IPS-NIHi7 (cell line): ENCODE measurements at regions not wholly inside any gene's neighbourhood (a gene's known extent, or its start where the extent isn't known, plus 50 kb on each side); places are given as distances from the start of the nearest gene placed in this dataset.
"Not testable (repeated sequence)": the region's sequence is repeated elsewhere in the genome, so short reads cannot be mapped to it uniquely, and the experiment has no call there.

Source experiments
- DNase-seq: peaks from one replicate; pipeline ENCODE4 v3.0.0; 2012; ENCODE audit warnings: mixed read lengths; ENCODE audit errors: extremely low spot score

DNA sequence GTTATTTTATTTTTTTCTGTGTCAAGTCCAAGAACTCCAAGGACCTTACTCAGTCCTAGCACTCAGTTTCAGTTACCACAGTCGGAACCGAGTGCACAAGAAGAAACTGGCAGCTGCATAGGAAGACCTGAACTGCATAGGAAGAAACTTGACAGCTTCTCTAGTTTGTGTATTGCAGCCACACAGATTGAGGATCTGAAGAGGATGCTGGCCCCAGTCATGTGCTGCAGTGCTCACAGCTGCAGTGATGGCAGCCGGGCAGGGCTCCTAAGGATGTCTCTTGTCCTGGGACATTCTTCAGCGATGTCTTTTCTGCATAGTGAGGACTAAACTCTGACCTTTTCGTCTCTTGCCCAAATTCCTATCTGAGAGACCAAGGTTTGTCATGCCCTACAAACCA, 261.2 kb downstream of the STIM2 start:
- DNase-seq: no peak

DNA sequence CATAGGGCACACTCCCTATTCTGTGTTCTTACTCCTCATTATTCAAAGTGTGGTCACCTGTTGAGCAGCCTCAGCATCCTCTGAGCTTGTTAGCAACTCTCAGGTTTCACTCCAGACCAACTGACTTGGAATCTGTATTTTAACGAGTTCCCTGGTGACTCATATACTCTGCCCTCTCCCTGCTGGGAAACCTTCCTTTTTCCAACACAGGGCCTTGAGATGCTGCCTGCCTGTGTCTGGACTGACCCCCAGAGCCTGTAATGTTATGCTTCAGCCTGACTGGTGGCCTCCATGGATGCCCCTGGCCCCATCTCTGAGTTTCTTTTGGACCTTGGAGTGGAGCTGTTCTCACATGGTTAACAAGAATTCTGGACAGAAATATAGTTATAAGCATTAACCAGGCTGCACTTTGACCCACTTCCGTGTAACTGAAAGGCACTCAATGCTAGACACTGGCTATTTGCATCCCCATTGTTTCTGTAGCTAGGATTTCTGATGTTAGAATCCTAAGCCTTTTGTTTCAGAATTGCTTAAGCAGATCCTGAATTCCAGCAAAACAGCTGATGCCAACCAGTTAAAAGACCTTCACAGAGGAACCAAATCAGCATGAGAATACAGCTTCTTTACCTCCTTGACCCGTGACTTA, 262.6 kb downstream of the STIM2 start:
- DNase-seq: peak; percentile 51

DNA sequence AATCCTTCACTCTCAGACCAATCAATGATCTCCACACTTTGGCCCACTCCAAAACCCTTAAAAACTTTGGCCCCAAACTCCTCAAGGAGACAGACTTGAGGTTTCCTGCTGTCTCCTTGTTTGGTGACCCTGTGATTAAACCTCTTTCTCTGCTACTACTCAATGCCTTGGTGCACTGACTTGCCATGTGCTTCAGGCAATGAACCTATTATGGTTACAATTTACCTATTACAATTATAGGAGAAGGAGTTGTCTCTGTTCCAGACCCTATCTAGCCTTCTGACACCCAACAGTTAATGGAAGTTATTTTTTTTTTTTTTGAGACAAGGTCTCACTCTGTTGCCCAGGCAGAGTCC, 263.1 kb downstream of the STIM2 start:
- no peak for DNase-seq

DNA sequence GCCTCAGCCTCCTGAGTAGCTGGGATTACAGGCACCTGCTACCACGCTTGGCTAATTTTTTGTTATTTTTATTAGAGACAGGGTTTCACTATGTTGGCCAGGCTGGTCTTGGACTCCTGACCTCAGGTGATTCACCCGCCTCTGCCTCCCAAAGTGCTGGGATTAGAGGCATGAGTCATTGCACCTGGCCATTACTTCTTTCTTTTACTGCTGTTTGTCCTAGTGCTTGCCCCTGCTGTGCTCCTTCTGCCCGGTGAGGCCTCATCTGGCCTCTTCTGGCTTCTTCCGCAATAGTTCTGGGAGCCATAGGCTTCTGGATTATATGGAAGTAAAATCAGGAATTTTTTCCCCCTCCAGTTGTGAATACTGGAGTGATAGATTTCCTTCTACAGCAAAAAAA, 266.3 kb downstream of the STIM2 start:
- not testable (repeated sequence) for DNase-seq

DNA sequence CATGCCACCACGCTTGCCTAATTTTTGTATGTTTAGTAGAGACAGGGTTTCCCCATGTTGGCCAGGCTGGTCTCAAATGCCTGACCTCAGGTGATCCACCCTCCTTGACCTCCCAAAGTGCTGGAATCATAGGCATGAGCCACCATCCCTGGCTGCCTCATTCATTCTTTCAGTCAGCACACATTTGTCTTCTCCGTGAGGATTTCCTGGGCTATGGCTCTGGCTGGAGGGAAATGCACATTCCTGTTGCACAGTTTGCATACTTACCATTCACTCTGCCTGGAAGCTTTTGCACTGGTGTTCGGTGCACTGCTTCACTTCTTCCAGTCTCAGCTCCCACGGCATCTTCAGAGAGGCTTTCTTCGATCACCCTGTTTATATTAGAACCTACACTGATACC, 267.8 kb downstream of the STIM2 start:
- no peak for DNase-seq

DNA sequence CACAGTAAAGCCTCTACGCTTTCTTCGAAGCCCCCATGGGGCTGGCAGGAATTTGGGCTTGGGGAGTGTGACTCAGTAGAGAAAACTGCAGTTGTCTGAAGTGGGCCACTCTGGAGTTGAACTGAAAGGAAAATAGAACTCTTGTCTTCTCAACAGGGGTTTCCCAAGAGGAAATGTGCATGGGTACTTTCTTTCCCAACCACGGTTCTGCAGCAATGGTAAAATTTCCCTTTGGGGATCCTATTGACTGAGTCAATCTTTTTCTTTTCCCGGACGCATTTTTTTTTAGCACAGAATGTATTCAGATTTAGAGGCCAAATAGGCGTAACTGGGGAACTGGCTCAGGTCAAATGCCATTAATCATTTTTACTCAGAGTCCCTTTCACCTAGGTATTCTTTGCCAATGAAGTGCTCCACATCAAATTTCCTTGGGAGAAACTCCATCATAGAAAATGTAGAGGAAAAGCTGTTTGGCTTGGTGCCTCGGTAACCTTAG, 269.3 kb downstream of the STIM2 start:
- DNase-seq: no peak

DNA sequence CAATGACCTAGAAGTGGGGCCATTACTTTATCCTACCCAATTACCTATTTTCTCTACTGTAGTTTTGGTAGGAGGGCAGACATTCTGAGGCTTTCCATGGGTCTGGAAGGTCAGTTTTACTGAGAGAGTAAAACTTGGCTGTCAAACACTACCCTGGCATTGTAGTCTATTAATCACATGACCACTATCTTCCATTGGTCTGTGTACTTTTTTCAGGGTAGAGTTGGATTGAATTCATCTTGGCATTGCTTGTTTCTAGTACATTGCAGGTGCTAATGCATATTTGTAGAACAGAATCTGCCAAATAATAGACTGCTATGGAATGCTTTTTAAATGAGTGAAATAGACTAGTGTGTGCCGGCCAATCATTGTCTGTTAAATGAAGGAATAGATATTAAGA, 271.9 kb downstream of the STIM2 start:
- no peak for DNase-seq

DNA sequence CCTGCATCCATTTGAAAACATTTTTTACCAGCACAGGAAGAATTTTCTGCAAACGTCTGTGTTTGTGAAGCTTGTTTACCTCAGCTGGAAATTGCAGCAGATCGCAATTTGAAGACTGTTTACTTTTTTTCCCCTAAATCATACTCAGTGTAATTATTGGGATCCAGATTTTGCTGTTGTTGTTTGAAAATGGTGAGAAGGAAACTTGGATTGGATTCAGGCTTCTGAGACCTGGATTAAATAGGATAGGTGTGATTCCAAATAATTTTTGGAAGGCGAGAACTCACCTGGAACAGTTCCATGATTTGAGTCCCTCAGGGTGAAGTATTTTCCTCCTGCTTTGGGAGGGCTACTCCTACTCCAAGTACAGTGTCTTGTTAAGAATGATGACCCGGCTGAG, 279.8 kb downstream of the STIM2 start:
- no peak for DNase-seq

DNA sequence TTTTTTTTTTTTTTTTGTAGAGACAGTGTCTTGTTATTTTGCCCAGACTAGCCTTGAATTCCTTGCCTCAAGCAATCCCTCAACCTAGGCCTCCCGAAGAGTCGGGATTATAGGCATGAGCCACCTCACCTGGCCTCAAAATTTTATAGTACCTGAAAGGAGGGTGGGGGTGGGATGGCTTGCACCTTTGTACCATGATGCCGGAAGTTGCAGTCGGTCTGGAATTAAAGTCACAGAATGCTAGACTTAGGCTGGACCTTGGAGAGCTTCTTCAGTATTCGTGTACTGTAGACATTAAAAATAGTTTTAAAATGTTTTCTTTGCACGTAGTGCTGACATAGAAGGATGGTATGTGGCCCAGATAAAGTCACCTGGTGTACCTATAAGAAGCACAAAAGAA, 280.9 kb downstream of the STIM2 start:
- no peak for DNase-seq

DNA sequence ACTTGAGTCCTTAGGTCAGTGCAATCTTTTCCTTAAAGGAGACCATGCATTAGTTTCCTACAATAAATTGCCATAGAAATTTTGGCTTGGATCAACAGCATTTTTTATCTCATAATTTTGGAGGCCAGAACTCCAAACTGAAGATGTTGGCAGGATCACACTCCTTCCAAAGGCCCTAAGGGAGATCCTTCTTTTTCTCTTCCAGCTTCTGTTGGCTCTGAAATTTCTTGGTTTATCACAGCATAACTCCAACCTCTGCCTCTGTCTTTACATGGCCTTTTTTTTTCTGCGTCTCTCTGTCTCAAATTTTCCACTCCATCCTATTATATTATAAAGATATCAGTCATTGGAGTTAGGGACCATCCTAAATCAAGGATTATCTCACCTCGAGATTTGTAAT, 282.2 kb downstream of the STIM2 start:
- DNase-seq: no peak

DNA sequence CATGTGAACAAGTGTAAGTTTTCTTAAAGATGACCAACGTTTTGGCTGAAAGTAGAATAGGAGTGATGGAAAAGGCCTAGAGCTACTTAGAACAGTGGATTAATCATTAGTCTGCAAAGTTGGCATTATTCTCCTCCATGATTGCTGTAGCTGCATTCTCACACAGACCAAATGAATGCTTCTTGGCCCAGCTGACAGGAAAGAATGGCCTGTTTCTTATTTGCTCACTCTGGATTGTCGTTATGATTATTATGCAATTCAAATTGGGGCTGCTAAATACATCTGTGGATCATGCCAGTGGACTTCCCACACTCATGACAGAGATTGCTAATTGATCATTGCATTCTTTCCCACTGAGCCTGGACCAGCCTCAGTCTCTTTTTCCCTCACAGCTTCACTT, 285.0 kb downstream of the STIM2 start:
- no peak for DNase-seq

DNA sequence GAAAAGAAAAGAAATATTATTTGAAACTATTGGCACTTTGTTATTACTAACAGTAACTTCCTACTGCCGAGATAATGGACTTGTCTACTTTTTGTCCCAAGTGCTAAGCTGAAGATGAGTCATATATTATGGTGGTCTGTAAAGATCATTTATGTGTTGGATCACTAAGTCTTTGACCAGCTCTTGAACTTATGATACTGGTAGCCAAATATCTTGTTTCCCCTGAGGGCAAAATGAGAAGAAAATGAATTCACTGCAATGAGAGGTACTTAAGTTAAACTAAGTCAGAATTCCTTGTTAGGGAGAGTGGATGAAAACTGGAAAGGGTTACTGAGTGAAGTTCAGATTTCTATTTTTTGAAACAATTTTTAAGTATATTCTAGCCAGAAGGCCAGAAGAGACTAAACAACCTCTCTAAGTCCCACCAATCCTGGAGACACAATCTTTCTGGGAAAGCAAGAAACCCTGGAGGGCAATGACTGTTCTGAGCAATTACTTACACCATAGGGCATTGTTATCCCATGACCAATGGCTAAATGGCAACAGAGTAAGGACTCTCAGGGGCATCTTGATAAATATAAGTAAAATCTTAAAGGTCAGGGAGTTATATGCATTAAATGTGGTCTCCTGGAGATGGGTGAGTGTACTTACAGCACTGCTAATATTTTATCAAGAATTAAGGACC, 287.7 kb downstream of the STIM2 start:
- DNase-seq: no peak

DNA sequence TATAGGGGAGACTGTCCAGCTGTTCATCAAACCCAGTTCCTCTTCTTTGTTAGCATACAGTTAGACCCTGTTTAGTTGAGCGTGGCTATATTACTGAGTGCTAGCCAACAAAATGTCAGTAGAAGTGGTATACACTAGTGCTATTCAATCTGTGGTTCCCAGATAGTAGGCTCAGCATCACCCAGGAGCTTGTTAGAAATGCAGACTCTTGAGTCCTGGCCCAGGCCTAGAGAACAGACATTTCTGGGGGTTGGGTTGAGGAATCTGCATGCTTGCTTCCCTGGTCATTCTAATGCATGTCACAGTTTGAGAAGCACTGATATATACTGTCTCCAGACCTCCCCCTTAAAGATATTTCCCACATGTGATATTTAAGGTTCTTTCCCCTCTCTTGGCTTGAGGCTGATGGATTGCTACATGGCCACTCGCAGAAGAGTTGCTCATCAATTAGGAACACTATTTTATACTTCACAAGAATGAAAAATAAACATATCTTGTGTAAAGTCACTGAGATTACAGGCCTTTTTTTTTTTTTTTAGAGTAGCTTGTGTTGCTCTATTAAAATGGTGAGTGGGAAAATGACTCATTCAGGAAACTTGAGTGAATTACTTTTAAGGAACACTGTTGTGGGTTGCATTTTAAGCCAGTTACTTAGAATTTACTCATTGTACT, 289.0 kb downstream of the STIM2 start:
- no peak for DNase-seq

DNA sequence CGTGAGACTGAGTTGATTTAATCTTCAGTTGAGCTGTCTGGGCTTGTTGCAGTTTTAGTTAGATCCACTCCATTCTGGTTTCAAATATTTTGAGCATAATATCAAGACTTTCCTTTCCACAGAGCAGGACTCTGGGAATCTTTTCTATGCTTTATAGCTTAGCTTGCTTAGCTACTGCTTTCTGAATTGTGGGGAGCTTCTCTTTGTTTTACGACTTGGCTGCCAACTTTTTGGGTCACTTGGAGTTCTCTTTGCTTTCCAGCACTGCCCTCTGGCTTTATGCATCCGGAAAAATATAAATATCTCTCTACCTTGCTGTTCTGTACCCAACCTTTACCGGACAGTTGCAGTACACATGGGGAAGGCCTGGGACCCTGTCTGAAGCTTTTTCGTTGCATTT, 292.1 kb downstream of the STIM2 start:
- no peak for DNase-seq

DNA sequence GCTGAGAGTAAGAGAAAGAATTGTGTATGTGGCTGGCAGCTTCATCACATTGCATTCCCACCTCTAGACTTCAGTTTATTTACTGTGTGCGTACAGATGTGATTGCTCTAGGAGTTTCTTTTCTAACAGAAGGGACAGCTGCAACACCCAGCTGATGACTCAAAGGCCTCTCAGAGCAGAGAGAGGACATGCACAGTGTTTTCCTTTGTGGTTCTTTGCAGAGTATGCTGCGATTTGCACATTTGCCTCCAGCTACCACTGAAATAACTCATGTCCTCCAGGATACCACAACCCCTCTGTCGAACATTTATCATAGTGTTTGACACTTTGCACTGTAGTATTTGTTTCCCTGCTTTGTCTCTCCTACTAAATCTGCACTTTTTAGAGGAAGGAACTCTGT, 294.1 kb downstream of the STIM2 start:
- no peak for DNase-seq

DNA sequence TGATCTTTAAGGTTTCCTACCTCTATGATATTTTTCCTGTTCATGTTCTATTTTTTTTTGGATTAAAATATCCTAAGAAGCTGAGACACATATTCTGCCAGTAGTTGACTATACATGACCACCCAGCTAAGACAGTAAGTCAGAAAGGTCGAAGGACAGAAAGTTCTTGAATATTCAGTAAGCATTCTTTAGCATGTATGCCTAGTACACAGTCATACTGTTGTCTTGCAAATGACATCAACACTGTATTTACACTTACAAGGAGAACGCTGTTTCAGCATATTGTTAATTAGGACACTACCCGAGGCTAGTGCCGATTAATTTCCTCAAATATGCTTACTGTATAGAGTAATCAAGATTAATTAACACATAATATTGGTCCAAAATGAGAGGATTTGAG, 300.6 kb downstream of the STIM2 start:
- no peak for DNase-seq

DNA sequence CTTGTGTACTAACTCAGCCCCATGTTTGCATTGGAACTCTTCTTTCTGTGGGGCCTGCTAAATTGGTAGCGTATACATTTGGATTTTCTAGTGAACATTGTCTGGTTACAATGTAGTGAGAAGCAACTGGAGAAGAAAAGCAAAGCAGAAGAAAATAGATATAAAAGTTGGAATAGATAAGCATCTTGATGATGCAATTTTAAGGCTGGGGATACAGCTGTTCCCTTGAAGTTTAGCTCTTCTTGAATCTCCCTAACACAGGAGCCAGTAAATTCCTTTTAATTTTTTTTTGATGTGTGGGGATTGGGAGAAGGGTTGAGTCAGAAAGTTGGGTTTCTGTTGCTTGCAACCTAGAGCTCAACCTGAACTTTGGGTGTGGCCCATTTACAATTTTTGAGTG, 308.1 kb downstream of the STIM2 start:
- DNase-seq: no peak

DNA sequence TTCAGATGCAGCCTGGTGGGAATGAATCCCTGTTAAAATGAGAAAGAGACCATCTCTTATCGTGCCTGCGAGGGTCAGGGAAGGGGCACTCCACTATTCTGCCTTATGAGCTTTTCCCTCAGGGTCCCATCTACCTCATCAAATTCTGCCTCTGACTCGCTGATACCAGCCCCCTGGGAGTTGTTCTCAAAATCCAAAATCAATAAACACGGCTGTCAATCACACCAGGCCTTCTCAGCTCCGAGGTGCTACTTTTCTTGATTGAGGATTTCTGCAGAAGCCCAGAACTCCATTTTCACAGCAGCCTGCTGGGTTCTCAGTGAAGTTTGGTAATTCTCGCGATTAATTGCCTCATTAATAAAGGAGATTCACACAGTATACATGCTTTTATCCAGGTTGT, 312.6 kb downstream of the STIM2 start:
- DNase-seq: no peak

DNA sequence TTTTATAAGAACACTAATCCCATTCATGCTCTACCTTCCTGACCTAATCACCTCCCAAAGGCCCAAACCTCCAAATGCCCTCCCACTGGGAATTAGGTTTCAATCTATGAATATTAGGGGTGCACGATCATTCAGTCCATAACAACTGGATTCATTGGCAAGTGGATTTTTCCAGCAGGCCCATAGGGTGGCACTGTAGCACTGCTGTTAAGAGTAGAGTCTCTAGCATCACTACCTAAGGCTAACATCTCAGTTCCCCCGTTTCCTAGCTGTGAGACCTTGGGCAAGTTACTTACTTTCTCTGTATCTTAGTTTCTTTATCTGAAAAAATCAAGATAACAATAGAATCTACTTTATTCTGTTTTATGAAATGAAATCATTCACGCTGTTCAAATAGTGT, 315.8 kb downstream of the STIM2 start:
- DNase-seq: peak; percentile 50

DNA sequence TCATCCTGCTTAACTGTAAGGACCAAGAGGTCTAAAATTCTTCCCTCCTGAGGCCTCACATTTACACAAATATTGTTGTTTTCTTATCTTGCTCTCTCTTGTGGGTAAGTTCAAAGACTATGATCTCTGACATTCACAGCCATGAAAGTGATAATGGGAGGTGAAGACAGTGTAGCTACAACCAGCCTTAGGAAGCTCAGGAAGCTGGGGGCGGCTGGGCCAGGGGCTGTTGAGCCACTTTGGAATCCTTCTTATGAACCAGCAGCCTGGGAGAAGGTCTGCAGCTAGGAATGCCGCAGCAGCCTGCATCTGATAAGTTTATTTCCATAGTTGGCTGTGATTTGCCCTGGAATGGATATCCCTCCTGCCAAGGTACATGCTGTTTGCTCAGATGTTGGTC, 316.2 kb downstream of the STIM2 start:
- DNase-seq: no peak

DNA sequence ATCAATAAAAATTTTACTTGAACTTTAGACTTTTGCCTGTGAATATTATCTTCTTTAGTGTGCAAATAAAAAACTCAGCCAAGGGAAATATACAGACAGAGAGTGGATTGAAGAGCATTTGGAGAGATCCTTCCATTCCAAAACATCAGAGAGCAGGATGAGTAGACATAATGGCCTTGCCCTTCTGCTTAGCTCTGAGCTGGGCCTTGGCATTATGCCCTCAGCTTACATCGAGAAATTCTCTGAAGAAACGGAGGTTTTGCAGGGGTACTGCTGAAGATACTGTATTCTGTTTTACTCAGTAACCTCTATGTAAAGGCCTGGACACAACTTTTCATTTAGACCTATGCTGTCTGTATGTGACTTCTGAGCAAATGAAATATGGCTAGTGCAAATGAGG, 317.4 kb downstream of the STIM2 start:
- no peak for DNase-seq

DNA sequence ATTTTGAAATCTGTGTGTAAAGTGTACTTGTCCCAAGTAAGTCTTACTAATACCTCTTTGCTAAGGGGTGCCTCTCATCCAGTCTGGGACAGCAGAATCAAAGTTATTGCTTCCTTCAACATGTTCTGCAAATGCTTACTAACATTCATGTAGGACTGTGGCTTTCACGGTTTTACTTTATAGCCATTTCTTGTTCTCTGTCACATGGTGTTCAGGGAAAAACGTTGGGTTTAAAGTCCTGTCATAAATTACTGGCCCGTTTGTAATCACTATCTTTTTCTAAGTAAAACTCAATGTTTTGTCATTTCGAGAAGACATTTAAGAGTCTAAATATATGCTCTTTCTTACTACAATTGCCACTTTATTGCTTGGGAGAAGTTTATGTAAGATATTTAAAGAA, 321.1 kb downstream of the STIM2 start:
- DNase-seq: no peak

DNA sequence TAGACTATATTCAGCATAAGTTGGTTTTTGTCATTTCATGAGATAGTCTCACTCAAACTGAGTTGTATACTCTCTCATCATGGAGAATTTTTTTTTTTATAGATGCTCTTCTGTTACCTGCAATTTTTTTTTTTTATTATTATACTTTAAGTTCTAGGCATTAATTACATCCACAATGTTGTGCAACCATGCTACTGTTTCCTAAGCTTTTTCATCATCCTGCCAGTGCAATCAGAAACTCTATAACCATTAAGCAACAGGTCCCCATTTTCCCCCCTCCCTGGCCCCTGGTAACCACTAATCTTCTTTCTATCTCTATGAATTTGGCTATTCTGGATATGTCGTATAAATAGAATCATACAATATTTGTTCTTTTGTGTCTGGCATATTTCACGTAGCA, 321.6 kb downstream of the STIM2 start:
- no peak for DNase-seq
